Brain microvascular endothelial cell (primary cell): ENCODE measurements at regions not wholly inside any gene's neighbourhood (a gene's known extent, or its start where the extent isn't known, plus 50 kb on each side); places are given as distances from the start of the nearest gene placed in this dataset.

ENCODE experiments used
- DNase-seq: peaks from one replicate; pipeline ENCODE4 v3.0.0-alpha.2; 2020
- H3K27ac ChIP-seq: fragments of 250-450 bp; sonication (Bioruptor Pico); 2 replicates; pipeline ENCODE4 v1.5.1; 2020; ENCODE audit warnings: mild to moderate bottlenecking, moderate library complexity
- H3K27me3 ChIP-seq: fragments of 250-450 bp; sonication (Bioruptor Pico); replicated peaks from 2 replicates; pipeline ENCODE4 v1.5.1; 2020; ENCODE audit warnings: mild to moderate bottlenecking
- H3K36me3 ChIP-seq: fragments of 250-450 bp; sonication (Bioruptor Pico); replicated peaks from 2 replicates; pipeline ENCODE4 v1.5.1; 2020; ENCODE audit warnings: mild to moderate bottlenecking
- H3K4me3 ChIP-seq: 2 replicates; pipeline ENCODE4 v1.5.1; 2011; ENCODE audit warnings: low read depth, mild to moderate bottlenecking, control low read depth, low read length, moderate library complexity
- in situ Hi-C: cut with HindIII; loops from 2 replicates; pipeline ENCODE4 v1.10.0; 2017; ENCODE audit warnings: low sequenced_read_pairs, low pct_ligation_motif_present
- TF ChIP-seq, protein P1 (sequence below): IDR thresholded peaks from 2 replicates; pipeline ENCODE4 v1.5.1; 2011; ENCODE audit warnings: low read depth, mild to moderate bottlenecking, moderate library complexity, low read length, control low read depth, inconsistent platforms; ENCODE audit errors: missing control alignments

DNA sequence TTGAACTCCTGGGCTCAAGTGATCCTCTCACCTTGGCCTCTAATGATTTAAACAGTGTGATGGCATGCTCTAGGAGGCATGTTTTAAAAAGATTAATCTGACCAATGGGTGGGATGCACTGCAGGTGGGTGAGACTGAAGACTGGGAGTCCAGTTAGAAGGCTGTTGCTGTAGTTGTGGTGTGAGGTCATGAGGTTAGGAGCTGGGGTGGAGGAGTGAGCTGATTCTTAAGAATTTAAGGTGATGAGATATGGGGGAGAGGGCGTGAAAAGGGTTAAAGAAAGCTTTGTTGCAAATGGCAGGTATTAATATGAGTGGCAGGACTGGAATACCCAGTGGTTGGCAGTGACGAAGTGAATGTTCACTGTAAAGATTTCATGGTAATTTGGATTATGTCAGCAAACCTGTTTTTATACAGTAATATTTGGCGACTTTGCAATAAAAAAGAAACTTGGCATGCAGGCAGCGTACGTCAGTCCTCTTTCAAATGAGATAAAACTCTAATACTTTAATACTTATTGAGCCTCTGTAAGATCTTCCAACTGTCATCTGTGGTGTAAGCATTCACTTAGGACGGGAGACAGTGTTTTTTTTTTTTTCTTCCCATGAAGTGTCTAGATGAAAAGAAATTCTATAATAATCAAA, 72.8 kb upstream of the MTPN start:
- no peak overlapping the region for H3K4me3 ChIP-seq
- no peak for DNase-seq
- H3K27me3 ChIP-seq = no peaks in the 10 kb centered on the region
- TF ChIP-seq, protein P1, sequence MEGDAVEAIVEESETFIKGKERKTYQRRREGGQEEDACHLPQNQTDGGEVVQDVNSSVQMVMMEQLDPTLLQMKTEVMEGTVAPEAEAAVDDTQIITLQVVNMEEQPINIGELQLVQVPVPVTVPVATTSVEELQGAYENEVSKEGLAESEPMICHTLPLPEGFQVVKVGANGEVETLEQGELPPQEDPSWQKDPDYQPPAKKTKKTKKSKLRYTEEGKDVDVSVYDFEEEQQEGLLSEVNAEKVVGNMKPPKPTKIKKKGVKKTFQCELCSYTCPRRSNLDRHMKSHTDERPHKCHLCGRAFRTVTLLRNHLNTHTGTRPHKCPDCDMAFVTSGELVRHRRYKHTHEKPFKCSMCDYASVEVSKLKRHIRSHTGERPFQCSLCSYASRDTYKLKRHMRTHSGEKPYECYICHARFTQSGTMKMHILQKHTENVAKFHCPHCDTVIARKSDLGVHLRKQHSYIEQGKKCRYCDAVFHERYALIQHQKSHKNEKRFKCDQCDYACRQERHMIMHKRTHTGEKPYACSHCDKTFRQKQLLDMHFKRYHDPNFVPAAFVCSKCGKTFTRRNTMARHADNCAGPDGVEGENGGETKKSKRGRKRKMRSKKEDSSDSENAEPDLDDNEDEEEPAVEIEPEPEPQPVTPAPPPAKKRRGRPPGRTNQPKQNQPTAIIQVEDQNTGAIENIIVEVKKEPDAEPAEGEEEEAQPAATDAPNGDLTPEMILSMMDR = no peak
- H3K27ac ChIP-seq = no peak overlapping the region
- H3K36me3 ChIP-seq = no peaks in the 10 kb centered on the region
- in situ Hi-C loops = no loop called here

- TF ChIP-seq, protein P1 = no peak
- Histone ChIP-seq H3K27ac (no peak overlapping the region), H3K4me3 (no peak overlapping the region), H3K27me3 (no peaks in the 10 kb centered on the region), H3K36me3 (no peaks in the 10 kb centered on the region)
- DNase-seq = no peak
- in situ Hi-C loops = no loop called here
Observed at GRCh38 chr7:136049117-136049516, 72.0 kb upstream of the MTPN start.

- no peaks in the 10 kb centered on the region for H3K27me3 ChIP-seq
- TF ChIP-seq, protein P1 = no peak
- no peak overlapping the region for H3K27ac ChIP-seq
- H3K4me3 ChIP-seq = no peak overlapping the region
- no peak for DNase-seq
- H3K36me3 ChIP-seq = no peaks in the 10 kb centered on the region
- in situ Hi-C loops = no loop called here
Observed at GRCh38 chr7:136046548-136046947, 69.4 kb upstream of the MTPN start.

DNA sequence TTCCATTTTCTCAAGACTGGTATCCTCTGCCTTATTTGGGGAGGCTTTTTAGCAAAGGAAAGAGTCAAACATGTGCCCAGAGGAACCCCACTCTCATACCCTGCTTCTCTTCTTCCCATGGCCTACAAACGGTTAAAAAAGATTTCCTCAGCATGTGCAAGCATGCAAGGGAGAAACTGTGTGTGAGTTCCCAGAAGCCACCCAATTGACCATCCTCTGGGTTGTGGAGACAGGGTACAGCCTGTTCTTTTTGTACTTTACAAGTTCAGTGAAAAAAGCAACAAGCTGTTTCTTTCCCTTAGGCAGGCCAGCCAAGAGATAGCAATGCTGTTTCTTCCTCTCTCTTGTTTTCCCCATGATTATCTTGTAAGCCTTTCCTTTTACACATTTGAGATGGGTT, 68.8 kb upstream of the MTPN start:
- DNase-seq = no peak
- in situ Hi-C loops = no loop called here

GRCh38 chr7:136045181-136045580, 68.0 kb upstream of the MTPN start:
- TF ChIP-seq, protein P1 = no peak

More for the DNA sequence above, 68.8 kb upstream of the MTPN start:
- H3K36me3 ChIP-seq = no peaks in the 10 kb centered on the region
- H3K27me3 ChIP-seq = no peaks in the 10 kb centered on the region
- H3K4me3 ChIP-seq = no peak overlapping the region
- H3K27ac ChIP-seq = no peak overlapping the region
- TF ChIP-seq, protein P1 = no peak

More at GRCh38 chr7:136045181-136045580, 68.0 kb upstream of the MTPN start:
- H3K4me3 ChIP-seq = no peak overlapping the region
- H3K27me3 ChIP-seq = no peaks in the 10 kb centered on the region
- no peaks in the 10 kb centered on the region for H3K36me3 ChIP-seq
- no peak for DNase-seq
- in situ Hi-C loops = no loop called here
- H3K27ac ChIP-seq = no peak overlapping the region
